ENCODE measurements at regions not wholly inside any gene's neighbourhood (a gene's known extent, or its start where the extent isn't known, plus 50 kb on each side); places are given as distances from the start of the nearest gene placed in this dataset.

DNA sequence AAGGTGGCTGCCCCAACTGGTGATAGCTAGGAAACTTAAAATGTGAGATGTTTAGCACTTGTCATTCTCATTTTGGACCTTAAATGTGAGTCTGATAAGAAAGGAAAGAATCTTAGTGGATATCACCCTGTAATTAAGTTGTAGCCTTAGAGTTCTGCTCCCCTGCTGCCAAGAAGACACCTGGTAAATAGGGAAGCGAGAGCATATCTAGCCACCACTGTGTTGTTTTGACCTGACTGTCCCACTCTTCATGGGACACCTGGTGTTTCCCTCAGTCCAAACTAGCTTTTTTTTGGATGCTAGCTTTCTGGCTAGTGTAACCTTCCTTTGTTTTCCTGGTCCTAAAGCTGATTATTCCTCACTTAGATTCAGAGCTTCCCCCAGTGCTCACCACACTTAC, 357.6 kb downstream of the RAD51AP2 start:
- ATAC-seq (no peak), DNase-seq (ENCODE audit: low read depth, low spot score) (no peak)
- H3K27me3 ChIP-seq (ENCODE audit: control insufficient read depth, insufficient read depth, low read length) = no peaks in the 10 kb centered on the region
- H3K4me1 ChIP-seq (ENCODE audit: control insufficient read depth, insufficient read depth, low read length) = no peaks in the 10 kb centered on the region
- intact Hi-C loops (cut with micrococcal nuclease; ENCODE audit: unreplicated experiment) (no loop called here), in situ Hi-C loops (cut with HindIII; ENCODE audit: low pct_unique_long_range_greater_than_20kb, low sequenced_read_pairs) (no loop called here)
- ChIA-PET CTCF (no interaction called here), POLR2A (no interaction called here)
- H3K27ac ChIP-seq (ENCODE audit: low read length) = no peak overlapping the region
- H3K4me3 ChIP-seq (ENCODE audit: low read depth in 2 of 2, low read length in 2 of 2) = no peak overlapping the region
- BruUV-seq (replicated peaks) = no TSS peak
- TF ChIP-seq, protein P1, sequence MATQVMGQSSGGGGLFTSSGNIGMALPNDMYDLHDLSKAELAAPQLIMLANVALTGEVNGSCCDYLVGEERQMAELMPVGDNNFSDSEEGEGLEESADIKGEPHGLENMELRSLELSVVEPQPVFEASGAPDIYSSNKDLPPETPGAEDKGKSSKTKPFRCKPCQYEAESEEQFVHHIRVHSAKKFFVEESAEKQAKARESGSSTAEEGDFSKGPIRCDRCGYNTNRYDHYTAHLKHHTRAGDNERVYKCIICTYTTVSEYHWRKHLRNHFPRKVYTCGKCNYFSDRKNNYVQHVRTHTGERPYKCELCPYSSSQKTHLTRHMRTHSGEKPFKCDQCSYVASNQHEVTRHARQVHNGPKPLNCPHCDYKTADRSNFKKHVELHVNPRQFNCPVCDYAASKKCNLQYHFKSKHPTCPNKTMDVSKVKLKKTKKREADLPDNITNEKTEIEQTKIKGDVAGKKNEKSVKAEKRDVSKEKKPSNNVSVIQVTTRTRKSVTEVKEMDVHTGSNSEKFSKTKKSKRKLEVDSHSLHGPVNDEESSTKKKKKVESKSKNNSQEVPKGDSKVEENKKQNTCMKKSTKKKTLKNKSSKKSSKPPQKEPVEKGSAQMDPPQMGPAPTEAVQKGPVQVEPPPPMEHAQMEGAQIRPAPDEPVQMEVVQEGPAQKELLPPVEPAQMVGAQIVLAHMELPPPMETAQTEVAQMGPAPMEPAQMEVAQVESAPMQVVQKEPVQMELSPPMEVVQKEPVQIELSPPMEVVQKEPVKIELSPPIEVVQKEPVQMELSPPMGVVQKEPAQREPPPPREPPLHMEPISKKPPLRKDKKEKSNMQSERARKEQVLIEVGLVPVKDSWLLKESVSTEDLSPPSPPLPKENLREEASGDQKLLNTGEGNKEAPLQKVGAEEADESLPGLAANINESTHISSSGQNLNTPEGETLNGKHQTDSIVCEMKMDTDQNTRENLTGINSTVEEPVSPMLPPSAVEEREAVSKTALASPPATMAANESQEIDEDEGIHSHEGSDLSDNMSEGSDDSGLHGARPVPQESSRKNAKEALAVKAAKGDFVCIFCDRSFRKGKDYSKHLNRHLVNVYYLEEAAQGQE (IDR thresholded peaks at IDR 0.05; ENCODE audit: insufficient read depth in 1 of 2, low read depth in 2 of 2, low read length in 1 of 2) = no peak
- TF ChIP-seq POLR2AphosphoS5 (IDR thresholded peaks at IDR 0.05; ENCODE audit: low read depth, low read length) (no peak), CTCF (IDR thresholded peaks at IDR 0.05) (no peak), SIN3A (IDR thresholded peaks at IDR 0.05; ENCODE audit: borderline replicate concordance, insufficient read depth, low read depth, low read length) (no peak), TCF7L2 (IDR thresholded peaks at IDR 0.05; ENCODE audit: low read depth, low read length) (no peak)
- H3K36me3 ChIP-seq (ENCODE audit: control insufficient read depth, insufficient read depth, low read length) = no peaks in the 10 kb centered on the region
- no peaks in the 10 kb centered on the region for H3K9me3 ChIP-seq (ENCODE audit: control insufficient read depth, insufficient read depth, low read depth, low read length)

- intact Hi-C loops (cut with micrococcal nuclease; ENCODE audit: unreplicated experiment) = no loop called here
- in situ Hi-C loops (cut with HindIII; ENCODE audit: low pct_unique_long_range_greater_than_20kb, low sequenced_read_pairs) = no loop called here
- no peaks in the 10 kb centered on the region for H3K36me3 ChIP-seq (ENCODE audit: control insufficient read depth, insufficient read depth, low read length)
- no peaks in the 10 kb centered on the region for H3K27me3 ChIP-seq (ENCODE audit: control insufficient read depth, insufficient read depth, low read length)
- H3K9me3 ChIP-seq (ENCODE audit: control insufficient read depth, insufficient read depth, low read depth, low read length) = no peaks in the 10 kb centered on the region
- H3K4me3 ChIP-seq (ENCODE audit: low read depth in 2 of 2, low read length in 2 of 2) = no peak overlapping the region
- no peak overlapping the region for H3K27ac ChIP-seq (ENCODE audit: low read length)
- BruUV-seq (replicated peaks) = no TSS peak
- ATAC-seq = no peak
- no peaks in the 10 kb centered on the region for H3K4me1 ChIP-seq (ENCODE audit: control insufficient read depth, insufficient read depth, low read length)
- TF ChIP-seq, protein P1 (IDR thresholded peaks at IDR 0.05; ENCODE audit: insufficient read depth in 1 of 2, low read depth in 2 of 2, low read length in 1 of 2) = no peak
- TF ChIP-seq TCF7L2 (IDR thresholded peaks at IDR 0.05; ENCODE audit: low read depth, low read length) (no peak), CTCF (IDR thresholded peaks at IDR 0.05) (no peak), POLR2AphosphoS5 (IDR thresholded peaks at IDR 0.05; ENCODE audit: low read depth, low read length) (no peak), SIN3A (IDR thresholded peaks at IDR 0.05; ENCODE audit: borderline replicate concordance, insufficient read depth, low read depth, low read length) (no peak)
- CTCF ChIA-PET = no interaction called here
- no peak for DNase-seq (ENCODE audit: low read depth, low spot score)
- POLR2A ChIA-PET = no interaction called here
Observed at GRCh38 chr2:17156086-17156485, 362.2 kb downstream of the RAD51AP2 start.

All from Panc1 (cell line).